Fibroblast of lung (primary cell): ENCODE measurements at regions not wholly inside any gene's neighbourhood (a gene's known extent, or its start where the extent isn't known, plus 50 kb on each side); places are given as distances from the start of the nearest gene placed in this dataset.

Experiments used
- DNase-seq, 2 donors: peaks; one replicate each; pipeline versions ENCODE4 v3.0.0 to v3.0.0-alpha.2; 2010; ENCODE audit warnings: low read depth in 2 of 2
- H2AFZ ChIP-seq: 2 replicates; pipeline ENCODE4 v1.5.1; 2012; ENCODE audit warnings: low read length, control low read depth, inconsistent platforms
- H3K27ac ChIP-seq: 2 replicates; pipeline ENCODE4 v1.5.1; 2011; ENCODE audit warnings: low read length, control low read depth; ENCODE audit not compliant: insufficient read depth
- H3K27me3 ChIP-seq: 2 replicates; pipeline ENCODE4 v1.5.1; 2011; ENCODE audit warnings: mild to moderate bottlenecking, low read length; ENCODE audit not compliant: control insufficient read depth, insufficient read depth
- H3K36me3 ChIP-seq: 2 replicates; pipeline ENCODE4 v1.5.1; 2011; ENCODE audit warnings: low read length; ENCODE audit not compliant: control insufficient read depth, insufficient read depth
- H3K4me1 ChIP-seq: 2 replicates; pipeline ENCODE4 v1.5.1; 2011; ENCODE audit warnings: low read length; ENCODE audit not compliant: control insufficient read depth, insufficient read depth; ENCODE audit errors: extremely low read depth
- H3K4me2 ChIP-seq: 2 replicates; pipeline ENCODE4 v1.5.1; 2011; ENCODE audit warnings: low read length, control low read depth; ENCODE audit not compliant: insufficient read depth; ENCODE audit errors: extremely low read depth
- H3K4me3 ChIP-seq, 4 experiments: fragments of 200-600 bp in 1 of 4; sonication (generic) in 1 of 4; replicated peaks in 1 of 4; 2 replicates each; pipeline ENCODE4 v1.5.1; 2011 to 2016; ENCODE audit warnings: low read length in 4 of 4, low read depth in 3 of 4, mild to moderate bottlenecking in 3 of 4, control low read depth in 2 of 4, inconsistent platforms in 1 of 4, mixed read lengths in 1 of 4; ENCODE audit not compliant: insufficient read depth in 1 of 4; ENCODE audit errors: control extremely low read depth in 1 of 4
- H3K79me2 ChIP-seq: 2 replicates; pipeline ENCODE4 v1.5.1; 2012; ENCODE audit warnings: mild to moderate bottlenecking, low read length, inconsistent platforms; ENCODE audit not compliant: control insufficient read depth, insufficient read depth
- H3K9ac ChIP-seq: 2 replicates; pipeline ENCODE4 v1.5.1; 2011; ENCODE audit warnings: mild to moderate bottlenecking, low read length, control low read depth; ENCODE audit not compliant: insufficient read depth
- H3K9me3 ChIP-seq: 2 replicates; pipeline ENCODE4 v1.5.1; 2012; ENCODE audit warnings: low read depth, low read length; ENCODE audit not compliant: control insufficient read depth, insufficient read depth
- H4K20me1 ChIP-seq: 2 replicates; pipeline ENCODE4 v1.5.1; 2011; ENCODE audit warnings: low read length; ENCODE audit not compliant: control insufficient read depth, insufficient read depth; ENCODE audit errors: extremely low read depth
- EZH2 ChIP-seq: IDR thresholded peaks from 2 replicates; pipeline ENCODE4 v1.5.1; 2012; ENCODE audit warnings: low read length, control low read depth, mild to moderate bottlenecking; ENCODE audit errors: missing control alignments
- TF ChIP-seq, protein P1 (sequence below), 2 donors: IDR thresholded peaks in 1 of 2; conservative IDR thresholded peaks in 1 of 2; 1 replicate in 1 of 2; 2 replicates in 1 of 2; pipeline ENCODE4 v1.5.1; 2011 to 2012; ENCODE audit warnings: low read length in 2 of 2, control low read depth in 1 of 2, inconsistent platforms in 1 of 2, low read depth in 1 of 2, mild to moderate bottlenecking in 1 of 2

DNA sequence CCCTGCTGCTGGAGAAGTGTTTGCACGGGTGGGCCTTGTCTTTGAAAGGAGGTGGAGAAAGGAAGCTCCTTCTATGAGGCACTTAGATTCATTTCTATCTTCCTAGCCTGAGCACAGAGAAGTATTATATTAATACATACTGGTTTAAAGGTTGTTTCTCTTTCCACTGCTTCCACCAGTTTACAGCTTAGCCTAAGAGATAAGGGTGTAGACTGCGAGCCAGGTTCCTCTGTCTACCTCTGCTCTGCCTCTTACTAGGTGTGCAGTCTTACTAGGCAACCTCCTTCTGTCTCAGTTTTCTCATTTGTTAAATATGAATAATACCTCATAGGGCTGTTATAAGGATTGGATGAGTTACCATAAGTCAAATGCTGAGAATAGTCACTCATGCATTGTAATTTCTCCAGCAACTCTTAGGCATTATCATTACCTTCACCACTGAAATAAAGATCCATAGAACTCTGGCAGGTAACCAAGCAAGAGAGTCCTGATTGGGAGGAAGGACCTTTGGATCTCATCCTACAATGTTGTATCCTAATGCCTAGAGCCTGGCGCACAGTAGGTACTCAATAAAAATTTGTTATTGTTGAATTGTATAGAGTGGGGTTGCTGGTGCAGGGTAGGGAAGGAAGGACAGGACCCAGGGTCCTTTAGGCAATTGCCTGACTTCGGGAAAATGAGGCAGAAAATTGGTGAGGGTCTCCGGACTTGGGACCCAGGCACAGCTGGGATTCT is 95.1 kb downstream of the TBX19 start:
- Histone ChIP-seq H3K27ac (no peak overlapping the region), H3K9ac (no peak overlapping the region), H3K27me3 (no peaks in the 10 kb centered on the region), H2AFZ (no peak overlapping the region), H3K4me3 (no peak overlapping the region), H4K20me1 (no peaks in the 10 kb centered on the region), H3K9me3 (no peaks in the 10 kb centered on the region), H3K4me1 (no peaks in the 10 kb centered on the region), H3K36me3 (no peaks in the 10 kb centered on the region), H3K79me2 (no peaks in the 10 kb centered on the region), H3K4me2 (no peak overlapping the region)
- DNase-seq = no peak
- TF ChIP-seq, protein P1, sequence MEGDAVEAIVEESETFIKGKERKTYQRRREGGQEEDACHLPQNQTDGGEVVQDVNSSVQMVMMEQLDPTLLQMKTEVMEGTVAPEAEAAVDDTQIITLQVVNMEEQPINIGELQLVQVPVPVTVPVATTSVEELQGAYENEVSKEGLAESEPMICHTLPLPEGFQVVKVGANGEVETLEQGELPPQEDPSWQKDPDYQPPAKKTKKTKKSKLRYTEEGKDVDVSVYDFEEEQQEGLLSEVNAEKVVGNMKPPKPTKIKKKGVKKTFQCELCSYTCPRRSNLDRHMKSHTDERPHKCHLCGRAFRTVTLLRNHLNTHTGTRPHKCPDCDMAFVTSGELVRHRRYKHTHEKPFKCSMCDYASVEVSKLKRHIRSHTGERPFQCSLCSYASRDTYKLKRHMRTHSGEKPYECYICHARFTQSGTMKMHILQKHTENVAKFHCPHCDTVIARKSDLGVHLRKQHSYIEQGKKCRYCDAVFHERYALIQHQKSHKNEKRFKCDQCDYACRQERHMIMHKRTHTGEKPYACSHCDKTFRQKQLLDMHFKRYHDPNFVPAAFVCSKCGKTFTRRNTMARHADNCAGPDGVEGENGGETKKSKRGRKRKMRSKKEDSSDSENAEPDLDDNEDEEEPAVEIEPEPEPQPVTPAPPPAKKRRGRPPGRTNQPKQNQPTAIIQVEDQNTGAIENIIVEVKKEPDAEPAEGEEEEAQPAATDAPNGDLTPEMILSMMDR (conservative IDR thresholded peaks at IDR 0.05 in 1 of 2, IDR thresholded peaks at IDR 0.05 in 1 of 2; ENCODE audit: low read depth in 1 of 2, low read length in 2 of 2) = no peak
- no peak for TF ChIP-seq EZH2

DNA sequence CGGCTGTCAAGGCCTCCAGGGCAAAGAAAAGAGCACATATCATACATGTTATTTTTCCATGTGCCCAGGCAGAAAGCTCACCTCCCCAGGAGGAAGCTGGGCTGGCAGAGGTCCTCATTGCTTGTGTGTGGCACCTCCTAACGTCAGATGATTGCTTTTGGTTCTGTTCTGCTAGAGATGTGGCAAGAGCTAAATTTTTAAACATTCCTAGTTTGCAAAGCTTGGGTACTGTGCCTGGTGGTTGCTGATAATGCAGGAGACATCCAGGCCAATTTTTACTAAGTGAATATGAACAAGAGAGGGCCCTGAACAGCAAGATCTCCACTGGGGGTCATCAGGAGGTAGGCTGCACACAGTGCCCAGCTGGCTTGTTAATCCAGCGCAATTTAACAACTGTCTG is 93.9 kb downstream of the TBX19 start:
- Histone ChIP-seq H2AFZ (no peak overlapping the region), H3K4me1 (no peaks in the 10 kb centered on the region), H3K27me3 (no peaks in the 10 kb centered on the region), H3K9ac (no peak overlapping the region), H3K4me2 (no peak overlapping the region), H3K36me3 (no peaks in the 10 kb centered on the region), H3K4me3 (no peak overlapping the region), H3K9me3 (no peaks in the 10 kb centered on the region), H4K20me1 (no peaks in the 10 kb centered on the region), H3K79me2 (no peaks in the 10 kb centered on the region), H3K27ac (no peak overlapping the region)
- DNase-seq = no peak
- TF ChIP-seq, protein P1 (conservative IDR thresholded peaks at IDR 0.05 in 1 of 2, IDR thresholded peaks at IDR 0.05 in 1 of 2; ENCODE audit: low read depth in 1 of 2, low read length in 2 of 2) = no peak
- no peak for TF ChIP-seq EZH2

DNA sequence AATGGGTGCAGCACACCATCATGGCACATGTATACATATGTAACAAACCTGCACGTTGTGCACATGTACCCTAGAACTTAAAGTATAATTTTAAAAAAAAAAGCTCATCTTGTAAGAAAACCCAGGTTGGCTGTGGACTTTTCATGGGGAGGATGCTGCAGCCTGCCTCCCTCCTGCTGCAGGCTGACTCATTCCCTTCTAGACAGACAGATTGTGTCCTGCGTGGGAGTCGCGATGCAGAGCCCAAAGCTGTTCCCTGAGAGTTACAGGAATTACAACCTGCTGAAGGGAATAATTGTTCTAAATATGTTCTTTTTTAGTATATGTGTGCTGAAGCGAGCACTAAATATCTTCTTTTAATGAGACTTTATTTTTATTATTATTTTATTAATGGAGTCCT is 93.2 kb downstream of the TBX19 start:
- Histone ChIP-seq H4K20me1 (no peaks in the 10 kb centered on the region), H3K4me3 (no peak overlapping the region)

More for the DNA sequence above, 93.2 kb downstream of the TBX19 start:
- H3K27ac ChIP-seq = no peak overlapping the region
- H3K27me3 ChIP-seq = no peaks in the 10 kb centered on the region
- H3K4me2 ChIP-seq = no peak overlapping the region
- no peaks in the 10 kb centered on the region for H3K36me3 ChIP-seq
- TF ChIP-seq EZH2 = no peak
- TF ChIP-seq, protein P1 (conservative IDR thresholded peaks at IDR 0.05 in 1 of 2, IDR thresholded peaks at IDR 0.05 in 1 of 2; ENCODE audit: low read depth in 1 of 2, low read length in 2 of 2) = no peak
- no peaks in the 10 kb centered on the region for H3K4me1 ChIP-seq
- H2AFZ ChIP-seq = no peak overlapping the region
- no peak overlapping the region for H3K9ac ChIP-seq
- peak in 1 of 2 donors; percentile 37 for DNase-seq
- no peaks in the 10 kb centered on the region for H3K79me2 ChIP-seq
- no peaks in the 10 kb centered on the region for H3K9me3 ChIP-seq
